ENCODE measurements at regions not wholly inside any gene's neighbourhood (a gene's known extent, or its start where the extent isn't known, plus 50 kb on each side); places are given as distances from the start of the nearest gene placed in this dataset.

GRCh38 chr7:9863545-9863944 is 1110.1 kb upstream of the PHF14 start:
- DNase-seq = peak in 1 of 2 donors; percentile 25
- Histone ChIP-seq H3K27ac (no peak overlapping the region), H3K27me3 (no peaks in the 10 kb centered on the region), H3K4me3 (no peak overlapping the region), H3K36me3 (no peaks in the 10 kb centered on the region), H3K9me3 (peaks cover 0 to 7% (median 0%) of the 10 kb centered on the region in 4 donors), H3K4me1 (no peaks in the 10 kb centered on the region)
- no peak for TF ChIP-seq EP300 (IDR thresholded peaks at IDR 0.05)
- TF ChIP-seq, protein P1, sequence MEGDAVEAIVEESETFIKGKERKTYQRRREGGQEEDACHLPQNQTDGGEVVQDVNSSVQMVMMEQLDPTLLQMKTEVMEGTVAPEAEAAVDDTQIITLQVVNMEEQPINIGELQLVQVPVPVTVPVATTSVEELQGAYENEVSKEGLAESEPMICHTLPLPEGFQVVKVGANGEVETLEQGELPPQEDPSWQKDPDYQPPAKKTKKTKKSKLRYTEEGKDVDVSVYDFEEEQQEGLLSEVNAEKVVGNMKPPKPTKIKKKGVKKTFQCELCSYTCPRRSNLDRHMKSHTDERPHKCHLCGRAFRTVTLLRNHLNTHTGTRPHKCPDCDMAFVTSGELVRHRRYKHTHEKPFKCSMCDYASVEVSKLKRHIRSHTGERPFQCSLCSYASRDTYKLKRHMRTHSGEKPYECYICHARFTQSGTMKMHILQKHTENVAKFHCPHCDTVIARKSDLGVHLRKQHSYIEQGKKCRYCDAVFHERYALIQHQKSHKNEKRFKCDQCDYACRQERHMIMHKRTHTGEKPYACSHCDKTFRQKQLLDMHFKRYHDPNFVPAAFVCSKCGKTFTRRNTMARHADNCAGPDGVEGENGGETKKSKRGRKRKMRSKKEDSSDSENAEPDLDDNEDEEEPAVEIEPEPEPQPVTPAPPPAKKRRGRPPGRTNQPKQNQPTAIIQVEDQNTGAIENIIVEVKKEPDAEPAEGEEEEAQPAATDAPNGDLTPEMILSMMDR (IDR thresholded peaks at IDR 0.05) = no peak
- TF ChIP-seq POLR2A (IDR thresholded peaks at IDR 0.05) = no peak
- no peak for TF ChIP-seq POLR2AphosphoS5 (IDR thresholded peaks at IDR 0.05)
- intact Hi-C loops (cut with DNase I; ENCODE audit: low total_unique reads) = no loop called here
- 44 to 67% (median 53%) methylated on average over 3 of the region's 3 CpGs for WGBS, 5 donors

DNA sequence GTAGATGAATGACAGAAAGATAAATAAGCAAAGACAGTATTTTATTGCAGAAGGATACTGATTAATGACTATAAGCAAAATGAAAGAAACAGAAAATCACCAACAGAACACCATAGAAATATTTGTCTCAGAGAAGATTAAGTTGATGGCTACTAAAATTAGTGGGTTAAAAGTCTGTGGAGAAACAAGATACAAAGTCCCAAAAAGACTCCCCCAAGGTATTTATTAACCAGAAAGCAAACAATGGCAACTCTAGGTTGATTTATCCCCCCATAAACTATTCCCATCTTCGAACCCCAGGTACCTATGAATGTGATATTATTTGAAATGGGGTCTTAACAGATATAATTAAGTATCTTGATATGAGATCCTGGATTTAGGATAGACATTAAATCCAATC is 1104.5 kb upstream of the PHF14 start:
- H3K27me3 ChIP-seq = no peaks in the 10 kb centered on the region
- no peak for DNase-seq
- H3K4me1 ChIP-seq = no peaks in the 10 kb centered on the region
- WGBS, 5 donors = 41 to 60% (median 46%) methylated on average over 1 of the region's 1 CpG
- intact Hi-C loops (cut with DNase I; ENCODE audit: low total_unique reads) = no loop called here
- H3K27ac ChIP-seq = no peak overlapping the region
- H3K4me3 ChIP-seq = no peak overlapping the region
- TF ChIP-seq, protein P1 (IDR thresholded peaks at IDR 0.05) = no peak
- TF ChIP-seq POLR2AphosphoS5 (IDR thresholded peaks at IDR 0.05) (no peak), POLR2A (IDR thresholded peaks at IDR 0.05) (no peak), EP300 (IDR thresholded peaks at IDR 0.05) (no peak)
- H3K9me3 ChIP-seq = peaks cover 0 to 6% (median 0%) of the 10 kb centered on the region in 4 donors
- H3K36me3 ChIP-seq = no peaks in the 10 kb centered on the region

- no peaks in the 10 kb centered on the region for H3K27me3 ChIP-seq
- DNase-seq = no peak
- no peak overlapping the region for H3K27ac ChIP-seq
- no peaks in the 10 kb centered on the region for H3K36me3 ChIP-seq
- H3K9me3 ChIP-seq = peaks cover 0 to 6% (median 0%) of the 10 kb centered on the region in 4 donors
- WGBS, 5 donors = 83 to 94% (median 89%) methylated on average over 2 of the region's 2 CpGs
- intact Hi-C loops (cut with DNase I; ENCODE audit: low total_unique reads) = no loop called here
- TF ChIP-seq EP300 (IDR thresholded peaks at IDR 0.05) (no peak), POLR2AphosphoS5 (IDR thresholded peaks at IDR 0.05) (no peak), POLR2A (IDR thresholded peaks at IDR 0.05) (no peak)
- TF ChIP-seq, protein P1 (IDR thresholded peaks at IDR 0.05) = no peak
- H3K4me1 ChIP-seq = no peaks in the 10 kb centered on the region
- H3K4me3 ChIP-seq = no peak overlapping the region
Observed at GRCh38 chr7:9869566-9869965, 1104.1 kb upstream of the PHF14 start.

GRCh38 chr7:9870674-9871073 is 1103.0 kb upstream of the PHF14 start:
- Histone ChIP-seq H3K9me3 (peaks cover 0 to 6% (median 0%) of the 10 kb centered on the region in 4 donors), H3K4me1 (no peaks in the 10 kb centered on the region), H3K27me3 (no peaks in the 10 kb centered on the region), H3K36me3 (no peaks in the 10 kb centered on the region), H3K4me3 (no peak overlapping the region), H3K27ac (no peak overlapping the region)
- no peak for DNase-seq
- 86 to 89% (median 87%) methylated on average over 4 of the region's 4 CpGs for WGBS, 5 donors
- intact Hi-C loops (cut with DNase I; ENCODE audit: low total_unique reads) = no loop called here
- TF ChIP-seq POLR2AphosphoS5 (IDR thresholded peaks at IDR 0.05) (no peak), EP300 (IDR thresholded peaks at IDR 0.05) (no peak), POLR2A (IDR thresholded peaks at IDR 0.05) (no peak)
- TF ChIP-seq, protein P1 (IDR thresholded peaks at IDR 0.05) = no peak
